ENCODE measurements at regions not wholly inside any gene's neighbourhood (a gene's known extent, or its start where the extent isn't known, plus 50 kb on each side); places are given as distances from the start of the nearest gene placed in this dataset.

DNA sequence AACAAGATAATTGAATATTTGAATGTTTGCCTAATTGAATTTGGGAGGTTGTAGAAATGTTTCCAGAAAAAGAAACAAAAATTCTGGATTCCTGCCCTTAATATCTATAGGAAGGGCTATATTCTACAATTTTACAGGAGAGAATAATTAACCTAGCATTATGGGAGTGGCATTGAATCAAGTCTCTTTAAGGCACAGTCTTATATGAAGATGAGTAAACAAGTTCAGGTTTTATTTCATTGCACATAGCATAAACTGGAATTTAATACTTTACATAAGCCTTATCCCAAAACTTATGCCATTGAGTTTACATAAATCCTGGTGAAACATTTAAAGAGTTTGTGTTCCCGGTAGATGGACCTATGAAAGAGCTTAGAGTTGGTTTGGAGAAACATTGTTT, 138.1 kb upstream of the ADAMTSL1 start:
- TF ChIP-seq, protein P1, sequence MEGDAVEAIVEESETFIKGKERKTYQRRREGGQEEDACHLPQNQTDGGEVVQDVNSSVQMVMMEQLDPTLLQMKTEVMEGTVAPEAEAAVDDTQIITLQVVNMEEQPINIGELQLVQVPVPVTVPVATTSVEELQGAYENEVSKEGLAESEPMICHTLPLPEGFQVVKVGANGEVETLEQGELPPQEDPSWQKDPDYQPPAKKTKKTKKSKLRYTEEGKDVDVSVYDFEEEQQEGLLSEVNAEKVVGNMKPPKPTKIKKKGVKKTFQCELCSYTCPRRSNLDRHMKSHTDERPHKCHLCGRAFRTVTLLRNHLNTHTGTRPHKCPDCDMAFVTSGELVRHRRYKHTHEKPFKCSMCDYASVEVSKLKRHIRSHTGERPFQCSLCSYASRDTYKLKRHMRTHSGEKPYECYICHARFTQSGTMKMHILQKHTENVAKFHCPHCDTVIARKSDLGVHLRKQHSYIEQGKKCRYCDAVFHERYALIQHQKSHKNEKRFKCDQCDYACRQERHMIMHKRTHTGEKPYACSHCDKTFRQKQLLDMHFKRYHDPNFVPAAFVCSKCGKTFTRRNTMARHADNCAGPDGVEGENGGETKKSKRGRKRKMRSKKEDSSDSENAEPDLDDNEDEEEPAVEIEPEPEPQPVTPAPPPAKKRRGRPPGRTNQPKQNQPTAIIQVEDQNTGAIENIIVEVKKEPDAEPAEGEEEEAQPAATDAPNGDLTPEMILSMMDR (IDR thresholded peaks at IDR 0.05), result no peak
- TF ChIP-seq POLR2A (IDR thresholded peaks at IDR 0.05), result no peak
